ENCODE measurements at regions not wholly inside any gene's neighbourhood (a gene's known extent, or its start where the extent isn't known, plus 50 kb on each side); places are given as distances from the start of the nearest gene placed in this dataset.

DNA sequence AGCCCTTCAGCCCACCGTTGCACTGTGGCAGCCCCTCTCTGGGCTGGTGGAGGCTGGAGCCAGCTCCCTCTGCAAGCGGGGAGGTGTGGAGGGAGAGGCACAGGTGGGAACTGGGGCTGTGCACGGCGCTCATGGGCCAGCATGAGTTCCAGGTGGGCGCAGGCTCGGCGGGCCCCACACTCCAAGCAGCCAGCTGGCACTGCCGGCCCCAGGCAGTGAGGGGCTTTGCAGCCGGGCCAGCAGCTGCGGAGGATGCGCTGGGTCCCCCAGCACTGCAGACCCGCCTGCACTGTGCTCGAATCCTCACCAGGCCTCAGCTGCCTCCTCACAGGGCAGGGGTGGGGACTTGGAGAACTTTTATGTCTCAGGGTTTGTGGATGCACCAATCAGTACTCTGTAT, 1354.8 kb upstream of the IGFBP7 start:
- no peaks in the 10 kb centered on the region for H3K9me3 ChIP-seq (replicated peaks)
- no peak overlapping the region for H3K4me3 ChIP-seq
- no peaks in the 10 kb centered on the region for H3K4me1 ChIP-seq

DNA sequence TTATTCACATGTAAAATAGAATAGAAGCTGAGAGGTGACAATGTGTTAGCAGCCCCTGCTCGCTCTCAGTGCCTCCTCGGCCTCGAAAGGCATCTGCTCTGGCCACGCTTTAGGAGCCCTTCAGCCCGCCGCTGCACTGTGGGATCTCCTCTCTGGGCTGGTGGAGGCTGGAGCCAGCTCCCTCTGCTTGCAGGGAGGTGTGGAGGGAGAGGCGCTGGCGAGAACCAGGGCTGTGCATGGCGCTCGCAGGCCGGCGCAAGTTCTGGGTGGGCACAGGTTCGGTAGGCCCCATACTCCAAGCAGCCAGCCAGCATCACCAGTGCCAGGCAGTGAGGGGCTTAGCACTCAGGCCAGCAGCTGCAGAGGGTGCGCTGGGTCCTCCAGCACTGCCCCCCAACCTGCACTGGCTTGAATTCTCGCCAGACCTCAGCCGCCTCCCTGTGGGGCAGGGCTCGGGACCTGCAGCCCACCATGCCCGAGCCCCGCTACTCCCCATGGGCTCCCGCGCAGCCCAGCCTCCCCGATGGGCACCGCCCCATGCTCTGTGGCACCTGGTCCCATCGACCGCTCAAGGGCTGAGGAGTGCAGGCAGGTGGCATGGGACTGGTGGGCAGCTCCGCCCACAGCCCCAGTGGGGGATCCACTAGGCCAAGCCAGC, 1346.7 kb upstream of the IGFBP7 start:
- Histone ChIP-seq H3K36me3 (no peaks in the 10 kb centered on the region), H3K9me3 (replicated peaks) (no peaks in the 10 kb centered on the region), H3K4me1 (no peaks in the 10 kb centered on the region), H3K27me3 (no peaks in the 10 kb centered on the region), H3K27ac (no peak overlapping the region), H3K4me3 (no peak overlapping the region)
- no peak for DNase-seq

More for the DNA sequence above, 1354.8 kb upstream of the IGFBP7 start:
- Histone ChIP-seq H3K27me3 (no peaks in the 10 kb centered on the region), H3K27ac (no peak overlapping the region), H3K36me3 (no peaks in the 10 kb centered on the region)
- DNase-seq, result no peak

DNA sequence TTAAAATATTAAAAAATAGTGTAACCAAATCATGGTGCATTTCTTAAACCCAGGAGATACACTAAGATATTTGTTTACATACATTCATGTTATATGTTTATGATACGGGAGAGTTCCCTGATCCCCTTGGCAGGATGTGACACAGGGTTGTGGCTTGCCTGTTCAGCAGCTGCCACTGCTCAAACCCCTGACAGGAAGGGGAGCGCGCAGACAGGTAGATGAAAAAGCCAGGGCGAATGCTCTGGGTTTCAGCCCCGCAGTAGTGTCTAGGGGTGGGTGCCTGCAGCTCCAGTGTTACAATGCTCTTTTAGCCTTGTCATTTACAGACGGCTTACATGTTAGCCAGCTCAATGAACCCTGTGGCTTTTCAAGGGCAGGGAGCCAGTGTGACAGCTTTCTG, 1343.8 kb upstream of the IGFBP7 start:
- Histone ChIP-seq H3K4me3 (no peak overlapping the region), H3K36me3 (no peaks in the 10 kb centered on the region), H3K9me3 (replicated peaks) (no peaks in the 10 kb centered on the region), H3K4me1 (no peaks in the 10 kb centered on the region), H3K27me3 (no peaks in the 10 kb centered on the region), H3K27ac (no peak overlapping the region)
- peak; percentile 16 to 30 for DNase-seq

DNA sequence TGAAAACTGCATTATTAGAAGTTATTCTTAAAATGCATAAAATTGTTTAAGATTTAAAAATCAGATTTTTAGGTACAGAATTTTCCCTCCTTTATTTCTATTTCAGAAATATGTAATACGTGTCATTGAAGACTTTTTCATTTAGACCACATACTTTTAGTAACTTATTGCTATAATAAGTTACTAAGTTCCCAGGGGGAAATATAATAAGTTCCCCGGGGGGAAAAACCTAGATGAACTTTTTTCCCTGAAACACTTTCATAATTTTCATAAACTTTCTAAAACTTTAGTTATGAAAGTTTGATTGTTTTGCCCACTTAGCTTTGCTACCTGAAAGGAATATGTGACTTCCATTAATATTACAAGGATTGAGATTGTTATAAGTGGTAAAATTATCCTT, 1341.5 kb upstream of the IGFBP7 start:
- H3K27me3 ChIP-seq, result no peaks in the 10 kb centered on the region
- H3K9me3 ChIP-seq (replicated peaks), result no peaks in the 10 kb centered on the region
- no peak overlapping the region for H3K4me3 ChIP-seq
- no peaks in the 10 kb centered on the region for H3K4me1 ChIP-seq
- H3K27ac ChIP-seq, result no peak overlapping the region
- no peaks in the 10 kb centered on the region for H3K36me3 ChIP-seq
- DNase-seq, result no peak

DNA sequence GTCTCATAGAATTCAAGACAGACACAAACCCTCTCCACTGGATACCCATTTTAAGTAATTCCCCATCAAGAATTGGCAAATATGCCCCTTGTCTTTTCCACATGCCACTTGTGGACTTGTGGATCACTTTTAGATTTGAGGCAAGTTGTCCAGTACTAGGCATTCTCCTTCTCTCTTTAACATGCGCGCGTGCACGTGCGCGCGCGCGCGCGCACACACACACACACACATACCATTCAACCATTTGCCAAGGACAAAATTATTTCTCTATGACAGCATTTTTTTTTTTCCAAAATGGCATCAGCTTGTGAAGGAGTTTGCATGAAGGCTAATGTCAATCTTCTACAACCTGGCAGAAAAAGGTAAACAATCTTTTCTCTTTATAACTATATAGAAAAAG, 1325.7 kb upstream of the IGFBP7 start:
- no peak overlapping the region for H3K4me3 ChIP-seq
- no peak overlapping the region for H3K27ac ChIP-seq

DNA sequence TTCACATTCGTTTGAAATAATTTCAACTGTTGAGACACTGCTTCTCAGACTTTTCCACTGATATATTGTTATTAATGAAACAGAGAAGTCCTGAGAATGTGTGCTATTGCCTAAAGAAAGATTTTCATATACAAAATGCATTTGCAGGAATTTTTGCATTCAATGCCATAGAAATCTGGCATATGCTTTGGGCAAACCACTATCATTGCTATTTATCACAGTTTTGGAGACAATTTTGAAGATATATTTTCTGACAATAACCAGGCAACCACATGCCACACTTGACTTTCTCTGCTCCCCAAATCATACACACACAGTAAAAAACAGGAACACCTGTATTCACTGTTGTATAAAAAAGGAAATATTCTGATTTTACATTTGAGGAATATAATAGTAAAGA, 1303.7 kb upstream of the IGFBP7 start:
- Histone ChIP-seq H3K27me3 (peaks cover 5% of the 10 kb centered on the region; the same call in 1 of the 2 replicates), H3K36me3 (no peaks in the 10 kb centered on the region), H3K4me3 (no peak overlapping the region), H3K27ac (no peak overlapping the region), H3K4me1 (no peaks in the 10 kb centered on the region), H3K9me3 (replicated peaks) (no peaks in the 10 kb centered on the region)
- DNase-seq, result no peak

More for the DNA sequence above, 1325.7 kb upstream of the IGFBP7 start:
- H3K9me3 ChIP-seq (replicated peaks), result no peaks in the 10 kb centered on the region
- no peaks in the 10 kb centered on the region for H3K27me3 ChIP-seq
- no peak for DNase-seq
- no peaks in the 10 kb centered on the region for H3K36me3 ChIP-seq
- H3K4me1 ChIP-seq, result no peaks in the 10 kb centered on the region

DNA sequence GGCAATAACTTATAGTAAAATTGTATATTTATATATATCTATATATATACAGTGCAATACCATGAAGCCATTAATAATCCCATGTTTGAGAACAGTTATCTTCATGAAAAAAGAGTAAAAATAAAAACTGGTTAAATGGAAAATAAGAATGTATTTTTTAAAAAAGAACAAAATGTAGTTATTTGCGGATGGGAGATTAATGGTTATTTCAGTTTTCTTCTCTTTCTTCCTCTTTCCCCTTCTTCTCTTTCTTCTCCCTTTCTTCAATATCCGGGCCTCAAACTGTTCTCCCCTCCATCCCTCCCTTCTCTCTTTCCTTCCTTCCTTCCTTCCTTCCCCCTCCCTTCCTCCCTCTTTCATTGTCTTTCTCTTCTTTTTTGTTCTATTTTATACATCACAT, 1301.7 kb upstream of the IGFBP7 start:
- Histone ChIP-seq H3K27me3 (peaks cover 5% of the 10 kb centered on the region; the same call in 1 of the 2 replicates), H3K4me1 (no peaks in the 10 kb centered on the region), H3K27ac (no peak overlapping the region), H3K36me3 (no peaks in the 10 kb centered on the region), H3K4me3 (no peak overlapping the region), H3K9me3 (replicated peaks) (no peaks in the 10 kb centered on the region)
- no peak for DNase-seq

DNA sequence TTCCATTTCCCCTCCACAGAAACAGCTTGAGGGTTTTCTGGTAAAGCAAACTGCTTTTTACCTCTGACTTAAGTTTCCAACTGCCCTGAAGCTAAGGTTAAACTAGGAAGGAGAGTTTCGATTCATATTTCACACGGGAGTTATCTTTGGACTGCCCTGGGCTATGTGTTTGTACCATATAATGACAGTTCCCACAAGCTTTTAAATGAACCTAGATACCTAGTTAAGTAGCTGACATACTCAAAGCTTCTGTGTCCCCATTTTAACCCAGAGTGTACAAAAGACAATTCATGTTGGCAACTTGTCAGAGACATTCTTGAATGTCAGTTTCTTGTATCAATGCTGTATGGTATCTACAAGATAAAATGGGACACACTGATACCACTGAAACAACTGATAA, 1296.6 kb upstream of the IGFBP7 start:
- no peak for DNase-seq
- H3K27me3 ChIP-seq, result peaks cover 5% of the 10 kb centered on the region; the same call in 1 of the 2 replicates
- H3K9me3 ChIP-seq (replicated peaks), result no peaks in the 10 kb centered on the region
- no peak overlapping the region for H3K4me3 ChIP-seq
- H3K27ac ChIP-seq, result no peak overlapping the region
- no peaks in the 10 kb centered on the region for H3K36me3 ChIP-seq
- H3K4me1 ChIP-seq, result no peaks in the 10 kb centered on the region

DNA sequence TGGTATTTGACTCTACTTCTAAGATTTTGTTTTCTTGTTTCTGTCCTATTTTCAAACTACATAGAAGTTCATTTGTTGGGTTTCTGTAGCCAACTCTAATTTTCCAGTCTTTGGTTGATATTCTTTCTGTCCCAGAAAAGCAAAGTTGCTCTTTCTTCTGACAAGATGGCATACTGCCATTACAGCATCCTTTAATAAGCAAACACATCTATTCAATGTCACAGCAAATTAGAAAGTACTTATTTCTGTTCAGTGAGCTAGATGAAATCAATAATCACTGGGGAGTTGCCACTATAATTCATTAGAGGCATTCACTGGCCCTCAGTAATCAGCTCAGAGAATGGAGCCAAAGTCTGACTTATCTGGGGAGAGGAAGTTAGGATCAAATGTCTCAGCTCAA, 1258.0 kb upstream of the IGFBP7 start:
- Histone ChIP-seq H3K4me3 (no peak overlapping the region), H3K9me3 (replicated peaks) (no peaks in the 10 kb centered on the region; the same call in 1 of the 2 replicates), H3K36me3 (no peaks in the 10 kb centered on the region), H3K27me3 (no peaks in the 10 kb centered on the region; the same call in 1 of the 2 replicates), H3K27ac (no peak overlapping the region), H3K4me1 (no peaks in the 10 kb centered on the region)
- DNase-seq, result no peak

DNA sequence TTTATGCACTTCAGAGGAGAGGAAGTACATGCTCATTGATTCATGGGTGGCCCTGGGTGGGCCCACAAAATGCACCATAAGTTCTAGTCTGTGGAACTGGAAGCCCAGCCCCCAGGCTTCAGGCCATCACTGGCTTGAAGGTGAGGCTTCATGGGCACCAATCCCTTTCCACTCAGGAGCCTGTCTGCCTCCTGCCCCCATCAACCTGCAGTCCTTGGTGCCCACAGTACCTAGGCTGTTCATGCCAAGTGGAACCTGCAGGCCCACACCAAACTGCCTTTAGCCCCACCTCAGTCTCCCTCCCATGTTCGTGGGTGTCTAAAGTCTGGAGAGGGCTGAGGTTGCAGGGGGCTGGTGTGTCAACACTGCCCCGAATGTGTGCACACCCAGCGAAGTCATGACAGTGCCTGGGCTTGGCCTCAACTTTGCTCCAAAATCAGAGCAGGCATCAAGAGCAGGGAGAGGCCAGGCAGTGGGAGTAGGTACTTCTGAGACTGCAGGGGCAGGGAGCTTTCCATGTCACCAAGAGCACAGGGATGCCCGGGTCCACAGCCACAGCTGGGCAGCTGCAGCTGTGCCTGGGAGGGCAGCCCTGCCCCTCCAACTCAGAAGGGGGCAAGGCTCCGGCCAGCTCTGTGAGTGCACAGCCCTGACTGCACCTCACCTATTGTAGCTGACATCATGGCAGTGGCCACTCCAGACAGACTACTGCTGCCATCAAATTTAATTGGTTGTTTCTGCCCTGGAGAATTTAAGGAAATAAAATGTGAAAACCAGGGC, 1250.4 kb upstream of the IGFBP7 start:
- Histone ChIP-seq H3K9me3 (replicated peaks) (no peaks in the 10 kb centered on the region; the same call in 1 of the 2 replicates), H3K4me3 (no peak overlapping the region), H3K4me1 (no peaks in the 10 kb centered on the region), H3K36me3 (no peaks in the 10 kb centered on the region), H3K27me3 (no peaks in the 10 kb centered on the region), H3K27ac (no peak overlapping the region)
- DNase-seq, result no peak

DNA sequence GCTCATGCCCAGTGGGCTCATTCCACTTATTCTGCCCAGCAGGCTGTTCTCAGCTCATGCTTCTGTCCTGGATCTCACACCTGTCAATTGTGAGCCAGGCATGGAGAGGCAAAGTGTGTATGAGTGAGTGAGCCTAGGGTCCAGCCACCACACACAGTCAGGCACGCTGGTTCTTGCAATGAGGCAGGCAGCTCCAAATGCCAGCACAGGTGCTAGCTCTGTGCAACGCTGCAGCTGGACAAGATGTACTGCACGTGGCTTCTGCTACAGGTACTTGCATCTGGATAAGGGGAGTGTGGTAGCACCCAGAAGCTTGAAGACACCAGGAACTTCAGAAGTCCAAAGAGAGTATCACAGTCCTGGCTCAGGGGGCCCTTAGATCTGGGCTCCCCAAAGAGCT, 1249.4 kb upstream of the IGFBP7 start:
- H3K9me3 ChIP-seq (replicated peaks), result no peaks in the 10 kb centered on the region; the same call in 1 of the 2 replicates
- H3K4me3 ChIP-seq, result no peak overlapping the region
- H3K36me3 ChIP-seq, result no peaks in the 10 kb centered on the region
- DNase-seq, result no peak
- H3K27ac ChIP-seq, result no peak overlapping the region
- H3K27me3 ChIP-seq, result no peaks in the 10 kb centered on the region
- H3K4me1 ChIP-seq, result no peaks in the 10 kb centered on the region

DNA sequence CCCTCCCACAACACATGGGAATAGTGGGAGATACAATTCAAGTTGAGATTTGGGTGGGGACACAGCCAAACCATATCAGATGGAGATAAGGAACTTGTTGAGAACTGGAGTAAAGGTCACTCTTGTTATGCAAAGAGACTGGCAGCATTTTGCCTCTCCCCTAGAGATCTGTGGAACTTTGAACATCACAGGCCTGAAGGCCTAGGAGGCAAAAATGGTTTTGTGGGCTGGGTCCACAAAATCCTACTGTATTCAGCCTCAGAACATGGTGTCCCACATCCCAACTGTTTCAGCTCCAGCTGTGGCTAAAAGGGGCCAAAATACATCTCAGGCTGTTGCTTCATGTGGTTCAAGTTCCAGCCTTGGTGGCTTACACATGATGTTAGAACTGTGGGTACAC, 1247.8 kb upstream of the IGFBP7 start:
- Histone ChIP-seq H3K9me3 (replicated peaks) (no peaks in the 10 kb centered on the region; the same call in 1 of the 2 replicates), H3K4me1 (no peaks in the 10 kb centered on the region), H3K4me3 (no peak overlapping the region)

DNA sequence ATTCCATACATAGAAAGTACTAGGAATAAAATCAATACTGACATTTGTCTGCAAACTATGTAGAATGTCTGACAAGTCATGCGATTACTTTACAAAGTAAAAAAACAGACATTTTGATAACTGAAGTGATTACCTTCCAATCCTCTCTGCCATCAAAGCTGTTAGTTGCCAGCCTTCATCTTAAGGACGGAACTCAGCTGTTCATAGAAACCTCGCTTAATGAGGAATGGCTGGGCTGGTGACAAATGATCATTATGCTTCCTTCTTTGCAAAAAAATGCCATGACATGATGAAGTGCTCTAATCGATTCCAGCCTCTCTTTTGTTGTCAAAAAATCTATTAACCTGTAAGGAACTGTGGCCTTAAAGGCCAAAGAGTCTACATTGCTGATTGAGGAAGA, 1214.9 kb upstream of the IGFBP7 start:
- Histone ChIP-seq H3K27ac (no peak overlapping the region), H3K27me3 (no peaks in the 10 kb centered on the region), H3K4me1 (no peaks in the 10 kb centered on the region), H3K36me3 (no peaks in the 10 kb centered on the region), H3K4me3 (no peak overlapping the region), H3K9me3 (replicated peaks) (no peaks in the 10 kb centered on the region)
- no peak for DNase-seq

More for the DNA sequence above, 1247.8 kb upstream of the IGFBP7 start:
- no peak for DNase-seq
- Histone ChIP-seq H3K36me3 (no peaks in the 10 kb centered on the region), H3K27me3 (no peaks in the 10 kb centered on the region), H3K27ac (no peak overlapping the region)

DNA sequence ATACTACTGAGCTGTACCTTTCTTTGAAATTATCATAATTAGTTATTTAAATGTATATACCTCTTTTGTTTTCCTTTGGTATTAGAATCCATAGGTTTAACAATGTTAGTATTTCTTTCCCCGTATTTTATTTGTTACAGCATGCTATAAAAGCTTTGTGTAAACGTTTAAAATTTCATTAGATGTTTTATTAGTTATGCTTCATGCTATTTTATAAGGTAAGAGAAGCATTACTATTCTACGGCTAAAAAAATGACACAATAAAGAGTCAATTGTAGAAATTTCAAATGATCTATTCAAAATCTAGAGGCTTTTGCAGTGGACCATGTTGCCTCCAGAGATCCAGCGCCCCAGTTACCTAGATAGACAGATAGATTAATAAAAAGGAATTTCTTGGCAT, 1203.3 kb upstream of the IGFBP7 start:
- H3K27me3 ChIP-seq, result no peaks in the 10 kb centered on the region
- H3K9me3 ChIP-seq (replicated peaks), result no peaks in the 10 kb centered on the region
- no peaks in the 10 kb centered on the region for H3K36me3 ChIP-seq
- H3K27ac ChIP-seq, result no peak overlapping the region
- no peak overlapping the region for H3K4me3 ChIP-seq
- no peaks in the 10 kb centered on the region for H3K4me1 ChIP-seq
- DNase-seq, result no peak

DNA sequence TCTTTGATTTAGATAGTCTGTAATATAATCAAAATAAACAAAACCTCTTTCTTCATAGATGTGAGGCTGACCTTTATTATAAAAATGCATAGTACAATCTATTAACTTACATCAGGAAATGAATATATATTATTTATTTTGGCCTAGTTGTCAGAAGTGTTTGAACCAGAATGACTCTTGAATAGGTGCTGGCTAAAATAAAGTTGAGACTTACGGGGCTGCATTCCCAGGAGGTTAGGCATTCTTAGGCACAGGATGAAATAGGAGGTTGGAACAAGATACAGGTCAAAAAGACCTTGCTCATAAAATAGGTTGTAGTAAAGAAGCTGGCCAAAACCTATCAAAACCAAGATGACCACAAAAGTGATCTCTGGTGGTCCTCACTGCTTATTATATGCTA, 1193.3 kb upstream of the IGFBP7 start:
- DNase-seq, result no peak
- Histone ChIP-seq H3K4me3 (no peak overlapping the region), H3K4me1 (no peaks in the 10 kb centered on the region), H3K27me3 (no peaks in the 10 kb centered on the region), H3K36me3 (no peaks in the 10 kb centered on the region), H3K9me3 (replicated peaks) (no peaks in the 10 kb centered on the region), H3K27ac (no peak overlapping the region)
